DMS53 treated with DMSO at 0.1 percent for 48 hours (cell line): ENCODE measurements at regions not wholly inside any gene's neighbourhood (a gene's known extent, or its start where the extent isn't known, plus 50 kb on each side); places are given as distances from the start of the nearest gene placed in this dataset.
"Not testable (repeated sequence)": the region's sequence is repeated elsewhere in the genome, so short reads cannot be mapped to it uniquely, and the experiment has no call there.

Experiments used
- DNase-seq: peaks from one replicate; lab custom pipeline; 2025; ENCODE audit not compliant: unreplicated experiment; lab: John Stamatoyannopoulos, UW

DNA sequence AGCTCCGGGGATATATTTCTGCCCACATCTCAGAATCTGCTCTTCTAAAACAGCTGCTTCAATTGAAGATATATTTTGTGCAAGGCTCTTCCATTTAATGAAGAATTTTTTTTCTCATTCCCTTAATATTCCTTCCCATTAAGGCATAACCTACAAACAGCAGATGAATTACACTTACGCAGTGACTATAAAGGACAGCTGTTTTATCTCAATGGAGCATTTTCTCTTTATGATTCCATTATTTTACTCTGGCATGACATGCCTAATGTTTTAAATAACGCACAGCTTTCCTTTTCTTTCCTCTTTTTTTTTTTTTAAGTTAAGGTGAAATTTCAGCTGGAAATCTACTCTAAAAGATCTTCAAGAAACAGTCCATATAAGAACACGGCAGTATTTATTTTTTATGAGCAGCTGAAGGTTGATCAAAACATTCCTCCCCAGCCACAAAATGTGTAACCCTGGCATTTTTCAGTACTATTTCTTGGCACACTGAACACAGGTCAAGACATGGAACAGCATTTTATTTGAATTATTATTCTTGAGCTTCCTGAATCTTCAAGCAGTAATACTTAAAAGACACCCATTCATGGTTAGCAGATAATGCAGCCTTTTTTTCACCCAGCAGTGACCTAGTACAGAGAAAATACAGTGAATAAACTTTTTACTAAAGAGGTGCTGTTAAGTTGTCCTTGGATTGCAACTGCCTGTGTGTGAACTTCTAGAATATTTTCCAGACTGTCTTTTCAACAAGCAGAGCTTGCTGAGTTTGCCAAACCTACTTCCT, 118.1 kb upstream of the FOXN3 start:
- DNase-seq = no peak

DNA sequence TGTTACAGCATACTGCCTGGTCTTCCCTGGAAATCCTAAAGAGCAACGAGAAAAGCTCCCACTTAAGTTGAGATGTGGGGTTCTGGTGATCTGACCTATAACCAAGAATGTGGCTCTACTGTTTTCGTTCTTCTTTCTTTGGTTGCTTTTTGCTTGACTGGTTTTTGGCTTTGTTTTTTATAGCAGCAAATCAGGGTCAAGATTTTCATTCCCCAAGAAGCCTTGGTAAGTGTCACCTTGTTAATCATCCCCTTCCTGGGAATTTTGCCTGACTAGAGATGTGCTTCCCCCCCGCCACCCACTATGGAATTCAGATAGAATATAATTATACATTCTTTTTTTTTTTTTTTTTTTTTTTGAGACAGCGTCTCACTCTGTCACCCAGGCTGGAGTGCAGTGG, 116.7 kb upstream of the FOXN3 start:
- no peak for DNase-seq

GRCh38 chr14:89533136-89533535, 116.1 kb upstream of the FOXN3 start:
- DNase-seq = no peak

DNA sequence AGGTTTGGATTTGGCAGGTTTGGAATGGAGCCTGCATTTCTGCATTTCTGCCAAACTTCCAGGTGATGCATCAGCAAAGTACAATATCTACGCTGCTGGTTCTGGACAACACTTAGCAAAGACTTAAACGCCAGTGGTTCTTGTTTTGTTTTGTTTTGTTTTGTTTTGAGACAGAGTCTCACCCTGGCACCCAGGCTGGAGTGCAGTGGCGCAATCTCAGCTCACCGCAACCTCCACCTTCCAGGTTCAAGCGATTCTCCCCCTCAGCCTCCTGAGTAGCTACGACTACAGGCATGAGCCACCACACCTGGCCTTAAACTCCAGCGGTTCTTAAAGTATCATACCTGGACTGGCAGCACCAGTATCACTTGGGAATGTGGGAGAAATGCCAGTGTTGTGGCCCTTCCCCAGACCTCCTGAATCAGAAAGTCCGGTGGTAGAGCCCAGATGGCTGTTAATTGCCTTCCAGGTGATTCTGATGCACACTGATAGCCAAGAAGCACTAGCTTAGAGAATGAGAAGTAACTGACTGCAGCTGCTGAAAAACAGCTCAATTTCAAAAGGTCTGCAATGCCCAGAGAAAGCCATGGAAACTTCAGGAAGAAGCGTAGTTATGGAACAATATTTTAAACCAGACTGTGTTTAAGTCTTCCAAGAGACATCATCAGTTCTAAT, 114.8 kb upstream of the FOXN3 start:
- DNase-seq = no peak

GRCh38 chr14:89524990-89525667, 108.1 kb upstream of the FOXN3 start:
- DNase-seq = no peak

GRCh38 chr14:89524412-89524811, 107.4 kb upstream of the FOXN3 start:
- DNase-seq = no peak

DNA sequence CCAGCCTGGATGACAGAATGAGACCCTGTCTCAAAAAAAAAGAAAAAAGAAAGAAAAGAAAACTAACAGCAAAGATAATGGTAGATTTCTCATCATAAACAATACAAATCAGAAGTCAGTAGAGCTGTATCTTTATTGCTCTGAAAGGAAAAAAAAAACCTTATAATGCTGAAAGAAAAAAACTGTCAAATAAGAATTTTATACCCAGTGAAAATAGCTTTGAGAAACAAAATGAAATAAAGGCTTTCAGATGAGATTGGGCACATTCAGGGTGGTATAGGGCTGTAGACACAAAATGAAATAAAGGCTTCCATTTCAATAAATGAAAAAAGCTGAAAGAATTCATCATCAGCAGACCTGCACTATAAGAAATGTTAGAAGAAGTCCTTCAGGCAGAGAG, 105.0 kb upstream of the FOXN3 start:
- DNase-seq = no peak

DNA sequence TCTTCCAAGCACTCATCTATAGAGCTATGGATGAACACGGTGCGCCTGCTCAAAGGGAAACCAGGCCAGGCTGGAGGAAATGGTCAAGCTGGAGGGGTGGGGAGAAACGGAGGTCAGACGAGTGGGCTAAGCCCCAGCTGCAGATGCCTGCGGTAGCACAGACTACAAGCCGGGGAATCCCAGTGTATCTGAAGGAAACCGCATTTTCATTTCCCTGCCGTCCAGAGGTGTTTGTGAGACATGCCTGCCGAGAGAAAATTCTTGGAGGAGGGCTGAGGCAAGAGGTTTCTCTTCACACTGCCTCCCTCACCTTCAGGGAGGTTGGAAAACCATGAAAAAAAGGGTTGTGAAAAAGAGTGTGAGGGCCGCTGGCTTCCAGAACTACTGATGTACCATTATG, 102.0 kb upstream of the FOXN3 start:
- DNase-seq = no peak

DNA sequence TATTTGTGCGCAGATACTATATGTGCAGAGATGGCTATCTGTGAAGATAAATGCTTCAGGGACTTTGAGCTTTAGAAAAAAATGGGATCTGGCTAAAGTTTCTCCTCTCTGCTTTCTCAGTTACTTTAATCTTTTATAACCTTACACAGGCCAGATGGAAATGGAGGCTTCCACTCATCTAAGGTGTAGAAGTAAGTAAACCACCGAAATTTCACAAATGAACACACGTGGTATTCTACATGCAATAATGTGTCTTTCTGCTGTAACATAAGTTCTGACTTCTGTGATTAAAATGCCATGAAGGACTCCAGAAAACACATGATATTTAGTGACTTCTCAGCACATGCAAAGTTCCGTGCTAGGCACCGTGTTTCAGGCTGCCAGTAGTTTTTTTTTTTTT, 99.1 kb upstream of the FOXN3 start:
- no peak for DNase-seq

DNA sequence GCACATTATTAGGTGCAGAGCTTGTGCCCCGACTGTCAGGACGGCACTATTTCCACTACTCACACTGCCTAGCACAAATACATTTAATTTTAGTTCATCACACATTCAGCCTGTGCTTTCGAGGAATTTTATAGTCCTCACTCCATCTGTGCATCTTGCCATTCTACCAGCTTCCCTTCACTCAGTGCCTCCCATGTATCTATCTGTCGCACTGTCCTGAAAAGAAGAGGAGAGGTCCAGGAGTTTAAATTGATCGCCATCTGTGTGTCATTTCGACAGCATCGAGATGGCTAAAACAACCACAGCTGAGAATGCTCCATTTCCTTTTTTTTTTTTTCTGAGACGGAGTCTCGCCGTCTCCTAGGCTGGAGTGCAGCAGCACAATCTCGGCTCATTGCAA, 97.6 kb upstream of the FOXN3 start:
- DNase-seq = no peak

DNA sequence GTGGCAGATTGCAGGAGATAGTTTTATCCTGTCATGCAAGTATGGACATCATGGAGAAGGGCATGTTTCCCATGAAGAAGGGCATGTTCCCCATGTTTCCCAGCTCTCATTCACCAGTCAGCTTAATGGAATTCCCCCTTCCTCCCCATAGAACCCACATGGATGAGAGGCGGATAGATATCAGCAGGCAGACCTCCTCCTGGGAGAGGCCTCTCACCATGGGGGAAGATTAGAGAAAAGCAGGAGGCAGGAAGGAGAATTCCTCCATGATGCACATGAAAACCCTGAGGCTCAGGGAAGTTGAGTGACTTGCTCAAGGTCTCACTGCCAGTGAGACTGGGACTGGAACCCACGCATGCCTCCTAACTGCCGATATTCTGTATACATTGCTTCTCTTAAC, 92.9 kb upstream of the FOXN3 start:
- DNase-seq = no peak

- DNase-seq = no peak
Observed at GRCh38 chr14:89508863-89509262, 91.8 kb upstream of the FOXN3 start.

DNA sequence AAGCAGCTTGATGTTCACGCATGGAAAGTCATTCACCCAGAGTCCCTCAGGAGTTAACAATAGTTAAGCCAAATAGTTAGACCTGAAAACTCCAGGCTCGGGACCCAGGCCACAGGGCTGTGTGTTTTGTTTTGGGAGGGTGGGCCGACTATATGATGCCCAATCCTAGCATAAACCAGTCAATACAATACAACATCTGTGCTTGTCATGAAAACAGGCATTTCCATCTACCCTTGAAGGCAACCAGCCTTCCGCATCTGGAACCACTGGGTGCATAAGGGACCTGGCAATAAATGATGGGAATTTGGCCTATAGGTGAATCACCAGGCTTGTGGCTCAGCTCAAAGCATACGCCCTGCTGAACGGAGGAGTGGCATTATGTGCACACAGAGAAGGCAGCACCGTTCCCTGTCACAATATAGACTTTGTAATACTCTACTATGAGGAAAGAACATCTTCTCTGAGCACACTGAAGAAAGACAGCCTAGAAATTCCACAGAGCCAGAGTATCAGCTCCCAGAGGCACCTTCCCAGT, 91.0 kb upstream of the FOXN3 start:
- no peak for DNase-seq

- no peak for DNase-seq
Observed at GRCh38 chr14:89507521-89507920, 90.5 kb upstream of the FOXN3 start.

DNA sequence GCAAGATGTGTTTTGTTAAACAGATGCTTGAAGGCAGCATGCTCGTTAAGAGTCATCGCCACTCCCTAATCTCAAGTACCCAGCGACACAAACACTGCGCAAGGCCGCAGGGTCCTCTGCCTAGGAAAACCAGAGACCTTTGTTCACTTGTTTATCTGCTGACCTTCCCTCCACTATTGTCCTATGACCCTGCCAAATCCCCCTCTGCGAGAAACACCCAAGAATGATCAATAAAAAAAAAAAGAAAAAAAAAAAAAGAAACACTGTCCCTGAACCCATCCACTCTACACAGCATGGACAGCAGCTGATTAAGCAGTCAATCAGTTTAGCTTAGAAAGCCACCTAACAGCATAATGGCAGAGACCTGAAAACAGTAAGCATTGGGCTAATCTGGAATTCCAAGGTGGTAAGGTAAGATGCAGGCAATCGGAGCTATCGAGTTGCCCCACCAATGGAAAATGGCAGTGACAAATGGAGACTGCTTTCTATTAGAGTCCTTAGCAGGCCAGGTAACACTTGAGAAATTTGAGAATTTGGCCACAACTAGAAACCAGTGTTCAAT, 89.9 kb upstream of the FOXN3 start:
- DNase-seq = not testable (repeated sequence)

DNA sequence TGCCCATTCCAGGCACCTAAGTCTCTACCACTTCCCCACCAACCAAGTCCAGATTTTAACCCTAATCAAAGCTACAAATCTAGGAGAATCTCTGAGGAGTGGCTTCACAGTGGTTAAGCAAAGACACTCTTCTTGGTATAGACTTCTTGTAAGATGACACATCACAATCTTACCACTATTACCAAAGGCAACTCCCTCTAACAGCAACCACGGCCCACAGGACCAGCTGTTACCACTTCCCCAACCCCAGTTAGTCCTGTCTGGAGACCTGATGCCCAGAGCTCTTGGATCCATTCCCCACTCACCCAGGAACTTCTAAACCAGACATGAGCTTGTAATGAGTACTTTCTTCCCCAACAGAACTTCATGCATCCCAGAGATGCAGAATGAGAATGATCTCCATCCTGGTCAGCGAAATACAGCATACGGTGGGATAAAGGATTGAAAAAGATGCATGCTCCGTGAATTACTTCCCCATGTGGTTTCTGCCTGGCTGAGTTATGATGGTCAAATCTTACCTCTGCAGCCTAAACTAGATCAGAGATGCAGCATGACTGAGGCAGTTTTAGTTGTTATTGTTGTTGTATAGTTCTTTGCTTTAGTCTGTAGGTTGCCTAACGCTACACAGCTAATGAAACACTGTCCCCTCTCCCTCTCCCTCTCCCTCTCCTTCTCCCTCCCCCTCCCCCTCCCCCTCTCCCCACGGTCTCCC, 87.7 kb upstream of the FOXN3 start:
- DNase-seq = no peak

DNA sequence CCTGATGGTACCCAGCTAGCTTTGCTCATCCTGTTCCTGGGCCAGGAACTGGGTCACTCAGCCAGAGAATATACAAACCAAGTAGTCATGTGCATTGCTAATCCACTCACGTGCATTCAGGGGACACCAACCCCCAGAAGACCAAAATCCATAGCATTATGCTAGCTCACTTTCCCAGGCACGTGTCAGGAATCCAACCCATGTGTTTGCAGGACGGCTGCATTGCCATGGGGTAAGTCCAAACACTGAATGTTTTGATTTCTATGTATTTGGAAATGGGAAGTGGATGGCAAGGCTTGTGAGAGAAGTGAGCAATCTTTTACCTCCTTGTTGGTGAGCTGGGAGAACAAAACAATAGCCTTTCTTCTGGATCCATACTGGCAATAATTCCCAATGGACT, 87.1 kb upstream of the FOXN3 start:
- DNase-seq = no peak

- DNase-seq = no peak
Observed at GRCh38 chr14:89503431-89503996, 86.5 kb upstream of the FOXN3 start.

DNA sequence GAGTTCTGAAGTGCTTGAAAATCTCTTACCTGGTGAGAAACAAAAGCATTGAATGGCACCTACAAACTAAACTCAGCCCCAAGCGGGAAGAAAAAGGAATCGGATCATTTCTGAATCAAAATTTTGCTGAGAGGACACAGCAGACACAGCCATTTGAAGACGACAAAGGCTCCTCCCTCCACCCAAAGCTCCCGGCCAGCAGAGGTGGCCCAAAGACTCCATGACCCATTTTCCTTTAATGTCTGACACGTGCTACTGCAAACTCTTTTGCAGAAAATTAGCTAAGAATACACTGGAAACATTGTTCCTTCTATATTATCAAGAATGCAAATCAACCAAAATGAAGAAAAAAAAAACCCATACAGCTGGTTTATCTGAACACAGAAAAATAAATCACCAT, 85.9 kb upstream of the FOXN3 start:
- DNase-seq = no peak

DNA sequence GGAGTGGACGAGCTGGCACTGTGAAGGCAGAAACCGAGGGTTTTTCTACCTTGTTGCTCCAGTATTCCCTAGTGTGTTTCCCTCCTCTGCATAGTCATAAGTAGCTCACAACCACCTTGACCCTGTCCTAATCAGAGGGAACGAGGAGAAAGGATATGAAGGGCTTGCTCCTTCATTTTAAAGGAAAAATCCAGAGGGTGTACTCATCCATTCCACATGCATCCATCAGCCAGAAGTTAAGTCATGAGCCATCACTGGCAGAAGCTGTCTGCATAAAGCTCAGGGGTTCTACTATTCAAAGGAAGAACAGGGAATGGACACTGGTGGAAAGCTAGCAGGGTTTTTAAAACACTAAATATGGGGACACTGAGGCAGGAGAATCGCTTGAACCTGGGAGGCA, 84.3 kb upstream of the FOXN3 start:
- no peak for DNase-seq

- no peak for DNase-seq
Observed at GRCh38 chr14:89500303-89500702, 83.3 kb upstream of the FOXN3 start.
